ENCODE measurements at regions not wholly inside any gene's neighbourhood (a gene's known extent, or its start where the extent isn't known, plus 50 kb on each side); places are given as distances from the start of the nearest gene placed in this dataset.

GRCh38 chr4:99710681-99711345, 53.2 kb upstream of the C4orf54 start:
- Histone ChIP-seq H4K20me1 (ENCODE audit: insufficient read depth, low read length) (no peaks in the 10 kb centered on the region), H3K79me2 (ENCODE audit: insufficient read depth, low read length) (no peaks in the 10 kb centered on the region), H2AFZ (ENCODE audit: low read length) (no peak overlapping the region), H3K4me3 (ENCODE audit: insufficient read depth, low read length) (no peak overlapping the region), H3K4me2 (ENCODE audit: insufficient read depth, low read length) (no peak overlapping the region), H3K27me3 (ENCODE audit: insufficient read depth, low read length) (no peaks in the 10 kb centered on the region), H3K4me1 (ENCODE audit: insufficient read depth, low read length) (no peaks in the 10 kb centered on the region), H3K36me3 (ENCODE audit: insufficient read depth, low read length) (no peaks in the 10 kb centered on the region), H3K27ac (ENCODE audit: low read depth, low read length) (no peak overlapping the region), H3K9me3 (ENCODE audit: low read depth, low read length) (no peaks in the 10 kb centered on the region)
- DNase-seq (ENCODE audit: insufficient read length, low spot score, missing footprints) = no peak
- TF ChIP-seq CTCF (IDR thresholded peaks at IDR 0.05; ENCODE audit: extremely low read depth, low read depth, low read length) = no peak

- Histone ChIP-seq H3K79me2 (ENCODE audit: insufficient read depth, low read length) (no peaks in the 10 kb centered on the region), H3K36me3 (ENCODE audit: insufficient read depth, low read length) (no peaks in the 10 kb centered on the region), H3K4me2 (ENCODE audit: insufficient read depth, low read length) (no peak overlapping the region), H3K27ac (ENCODE audit: low read depth, low read length) (no peak overlapping the region), H2AFZ (ENCODE audit: low read length) (no peak overlapping the region), H3K27me3 (ENCODE audit: insufficient read depth, low read length) (no peaks in the 10 kb centered on the region), H4K20me1 (ENCODE audit: insufficient read depth, low read length) (no peaks in the 10 kb centered on the region), H3K9me3 (ENCODE audit: low read depth, low read length) (no peaks in the 10 kb centered on the region), H3K4me3 (ENCODE audit: insufficient read depth, low read length) (no peak overlapping the region), H3K4me1 (ENCODE audit: insufficient read depth, low read length) (no peaks in the 10 kb centered on the region)
- DNase-seq (ENCODE audit: insufficient read length, low spot score, missing footprints) = no peak
- no peak for TF ChIP-seq CTCF (IDR thresholded peaks at IDR 0.05; ENCODE audit: extremely low read depth, low read depth, low read length)
Measured at GRCh38 chr4:99710020-99710419, 52.4 kb upstream of the C4orf54 start.

GRCh38 chr4:99708551-99708950, 50.9 kb upstream of the C4orf54 start:
- Histone ChIP-seq H2AFZ (ENCODE audit: low read length) (no peak overlapping the region), H3K36me3 (ENCODE audit: insufficient read depth, low read length) (no peaks in the 10 kb centered on the region), H3K4me1 (ENCODE audit: insufficient read depth, low read length) (no peaks in the 10 kb centered on the region), H3K4me3 (ENCODE audit: insufficient read depth, low read length) (no peak overlapping the region), H3K9me3 (ENCODE audit: low read depth, low read length) (no peaks in the 10 kb centered on the region), H3K4me2 (ENCODE audit: insufficient read depth, low read length) (no peak overlapping the region), H4K20me1 (ENCODE audit: insufficient read depth, low read length) (no peaks in the 10 kb centered on the region), H3K27me3 (ENCODE audit: insufficient read depth, low read length) (no peaks in the 10 kb centered on the region), H3K79me2 (ENCODE audit: insufficient read depth, low read length) (no peaks in the 10 kb centered on the region), H3K27ac (ENCODE audit: low read depth, low read length) (no peak overlapping the region)
- TF ChIP-seq CTCF (IDR thresholded peaks at IDR 0.05; ENCODE audit: extremely low read depth, low read depth, low read length) = no peak
- no peak for DNase-seq (ENCODE audit: insufficient read length, low spot score, missing footprints)
